Hepatocyte (in vitro differentiated cells): ENCODE measurements at regions not wholly inside any gene's neighbourhood (a gene's known extent, or its start where the extent isn't known, plus 50 kb on each side); places are given as distances from the start of the nearest gene placed in this dataset.

ENCODE experiments used
- DNase-seq: peaks from one replicate; pipeline ENCODE4 v3.0.0-alpha.2; 2016; ENCODE audit warnings: low spot score
- H2AFZ ChIP-seq: fragments of 200-600 bp; sonication (generic); 2 replicates; pipeline ENCODE4 v1.6.0; 2016; ENCODE audit warnings: antibody characterized with exemption, mild to moderate bottlenecking
- H3K27ac ChIP-seq: fragments of 200-600 bp; sonication (generic); 2 replicates; pipeline ENCODE4 v1.5.1; 2016; ENCODE audit warnings: mild to moderate bottlenecking
- H3K27me3 ChIP-seq: fragments of 200-600 bp; sonication (generic); 2 replicates; pipeline ENCODE4 v1.6.1; 2016
- H3K36me3 ChIP-seq: fragments of 200-600 bp; sonication (generic); replicated peaks from 2 replicates; pipeline ENCODE4 v1.5.1; 2016; ENCODE audit warnings: low read depth; ENCODE audit not compliant: insufficient read depth
- H3K4me1 ChIP-seq: fragments of 200-600 bp; sonication (generic); 2 replicates; pipeline ENCODE4 v1.5.1; 2016; ENCODE audit warnings: mild to moderate bottlenecking, moderate library complexity; ENCODE audit not compliant: insufficient read depth
- H3K4me2 ChIP-seq: fragments of 200-600 bp; sonication (generic); 2 replicates; pipeline ENCODE4 v1.6.0; 2016
- H3K4me3 ChIP-seq: fragments of 200-600 bp; sonication (generic); 2 replicates; pipeline ENCODE4 v1.5.1; 2016; ENCODE audit warnings: mild to moderate bottlenecking
- H3K79me2 ChIP-seq: fragments of 200-600 bp; sonication (generic); 2 replicates; pipeline ENCODE4 v1.6.0; 2017; ENCODE audit warnings: mild to moderate bottlenecking
- H3K9me2 ChIP-seq: fragments of 200-600 bp; sonication (generic); replicated peaks from 2 replicates; pipeline ENCODE4 v1.6.0; 2017; ENCODE audit warnings: mild to moderate bottlenecking; ENCODE audit not compliant: insufficient read depth
- H3K9me3 ChIP-seq: fragments of 200-600 bp; sonication (generic); 2 replicates; pipeline ENCODE4 v1.5.1; 2016; ENCODE audit warnings: low read depth, mild to moderate bottlenecking
- H4K20me1 ChIP-seq: fragments of 200-600 bp; sonication (generic); 2 replicates; pipeline ENCODE4 v1.6.0; 2016; ENCODE audit warnings: mild to moderate bottlenecking; ENCODE audit not compliant: insufficient read depth, poor library complexity, severe bottlenecking
- CTCF ChIP-seq: fragments of 200-600 bp; sonication (generic); IDR thresholded peaks from 2 replicates; pipeline ENCODE4 v1.5.1; 2016; ENCODE audit warnings: antibody characterized with exemption, mild to moderate bottlenecking; ENCODE audit not compliant: poor library complexity
- EZH2 ChIP-seq: fragments of 200-600 bp; sonication (generic); IDR thresholded peaks from 2 replicates; pipeline ENCODE4 v1.6.1; 2016; ENCODE audit warnings: antibody characterized with exemption, mild to moderate bottlenecking, borderline replicate concordance
- EZH2phosphoT487 ChIP-seq: fragments of 200-600 bp; sonication (generic); IDR thresholded peaks from one replicate; pipeline ENCODE4 v1.6.1; 2018; ENCODE audit warnings: antibody characterized with exemption, mild to moderate bottlenecking, low read depth, moderate library complexity; ENCODE audit not compliant: unreplicated experiment, severe bottlenecking
- WGBS: methylation state at CpG from one replicate; pipeline ENCODE4 v1.1.6; 2016; ENCODE audit warnings: low lambda C conversion rate; ENCODE audit errors: missing lambda C conversion rate; 5-methylcytosine and 5-hydroxymethylcytosine counted together

- WGBS = 69% methylated on average over 9 of the region's 9 CpGs
- no peaks in the 10 kb centered on the region for H4K20me1 ChIP-seq
- no peak overlapping the region for H3K4me3 ChIP-seq
- no peak overlapping the region for H3K4me2 ChIP-seq
- H3K79me2 ChIP-seq = no peaks in the 10 kb centered on the region
- H3K4me1 ChIP-seq = peaks cover under 1% of the 10 kb centered on the region
- no peaks in the 10 kb centered on the region for H3K9me2 ChIP-seq
- H3K27me3 ChIP-seq = no peaks in the 10 kb centered on the region
- no peak overlapping the region for H3K27ac ChIP-seq
- H3K9me3 ChIP-seq = no peaks in the 10 kb centered on the region
- H2AFZ ChIP-seq = no peak overlapping the region
- no peaks in the 10 kb centered on the region for H3K36me3 ChIP-seq
- no peak for DNase-seq
- TF ChIP-seq CTCF (no peak), EZH2 (no peak), EZH2phosphoT487 (no peak)
Measured at GRCh38 chr10:35907548-35907947, 265.5 kb upstream of the FZD8 start.

DNA sequence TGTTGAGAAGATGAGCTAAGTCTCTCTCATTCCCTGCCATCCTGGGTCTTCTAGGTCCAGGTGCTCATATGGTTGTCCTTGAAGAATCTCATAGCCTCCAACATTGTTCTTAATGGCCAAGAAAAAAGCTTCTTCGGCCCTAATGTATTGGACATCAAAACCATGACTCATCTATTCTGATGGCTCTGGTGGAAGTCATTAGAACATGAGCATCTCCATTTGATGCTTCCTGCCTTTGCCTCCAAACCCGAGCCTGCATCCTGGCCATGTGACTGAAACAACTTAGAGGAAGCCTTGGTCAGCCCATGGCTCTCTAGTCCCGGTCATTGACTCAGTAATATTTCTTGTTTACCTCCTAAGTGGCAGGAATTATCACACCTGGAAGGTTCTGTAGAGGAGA lies 264.1 kb upstream of the FZD8 start:
- H4K20me1 ChIP-seq = no peaks in the 10 kb centered on the region
- DNase-seq = no peak
- H3K4me3 ChIP-seq = no peak overlapping the region
- H2AFZ ChIP-seq = no peak overlapping the region
- no peaks in the 10 kb centered on the region for H3K79me2 ChIP-seq
- WGBS = 86% methylated on average over 3 of the region's 3 CpGs
- no peaks in the 10 kb centered on the region for H3K36me3 ChIP-seq
- no peaks in the 10 kb centered on the region for H3K27me3 ChIP-seq
- TF ChIP-seq EZH2phosphoT487 = no peak
- TF ChIP-seq CTCF = no peak
- TF ChIP-seq EZH2 = no peak
- H3K4me2 ChIP-seq = no peak overlapping the region
- no peaks in the 10 kb centered on the region for H3K9me3 ChIP-seq
- no peaks in the 10 kb centered on the region for H3K4me1 ChIP-seq
- H3K27ac ChIP-seq = no peak overlapping the region
- H3K9me2 ChIP-seq = no peaks in the 10 kb centered on the region

GRCh38 chr10:35903021-35903420 lies 260.9 kb upstream of the FZD8 start:
- no peaks in the 10 kb centered on the region for H3K27me3 ChIP-seq
- TF ChIP-seq EZH2 = no peak
- no peak for TF ChIP-seq CTCF
- no peak for TF ChIP-seq EZH2phosphoT487
- no peaks in the 10 kb centered on the region for H4K20me1 ChIP-seq
- no peaks in the 10 kb centered on the region for H3K79me2 ChIP-seq
- H3K4me2 ChIP-seq = no peak overlapping the region
- 88% methylated on average over 7 of the region's 7 CpGs for WGBS
- no peaks in the 10 kb centered on the region for H3K36me3 ChIP-seq
- no peak overlapping the region for H3K4me3 ChIP-seq
- no peak for DNase-seq
- H2AFZ ChIP-seq = no peak overlapping the region
- H3K9me2 ChIP-seq = no peaks in the 10 kb centered on the region
- H3K4me1 ChIP-seq = no peaks in the 10 kb centered on the region
- no peaks in the 10 kb centered on the region for H3K9me3 ChIP-seq
- H3K27ac ChIP-seq = no peak overlapping the region

- DNase-seq = no peak
- H4K20me1 ChIP-seq = no peaks in the 10 kb centered on the region
- H3K4me1 ChIP-seq = no peaks in the 10 kb centered on the region
- no peak overlapping the region for H2AFZ ChIP-seq
- no peaks in the 10 kb centered on the region for H3K27me3 ChIP-seq
- peak overlapping the region; percentile 57 for H3K4me2 ChIP-seq
- H3K4me3 ChIP-seq = no peak overlapping the region
- H3K9me3 ChIP-seq = no peaks in the 10 kb centered on the region
- no peaks in the 10 kb centered on the region for H3K79me2 ChIP-seq
- no peaks in the 10 kb centered on the region for H3K36me3 ChIP-seq
- no peak for TF ChIP-seq EZH2phosphoT487
- no peak for TF ChIP-seq CTCF
- TF ChIP-seq EZH2 = no peak
- no peaks in the 10 kb centered on the region for H3K9me2 ChIP-seq
- WGBS = 57% methylated on average over 18 of the region's 18 CpGs
- H3K27ac ChIP-seq = no peak overlapping the region
Measured at GRCh38 chr10:35898716-35899440, 256.8 kb upstream of the FZD8 start.
